Peyer's patch (tissue), 4 donors: ENCODE measurements at regions not wholly inside any gene's neighbourhood (a gene's known extent, or its start where the extent isn't known, plus 50 kb on each side); places are given as distances from the start of the nearest gene placed in this dataset.

Source experiments
- POLR2A ChIP-seq, 2 donors: fragments of 450-650 bp; IDR thresholded peaks; one replicate each; pipeline ENCODE4 v1.5.1; 2017; ENCODE audit warnings: antibody characterized with exemption in 2 of 2, mild to moderate bottlenecking in 2 of 2, moderate library complexity in 2 of 2
- TF ChIP-seq, protein P1 (sequence below), 6 experiments: fragments of 450-650 bp in 4 of 6; fragments of 200-600 bp in 2 of 6; sonication (generic) in 1 of 6; IDR thresholded peaks; one replicate each; pipeline ENCODE4 v1.5.1; 2017 to 2019; ENCODE audit warnings: antibody characterized with exemption in 6 of 6, mild to moderate bottlenecking in 3 of 6, moderate library complexity in 1 of 6

DNA sequence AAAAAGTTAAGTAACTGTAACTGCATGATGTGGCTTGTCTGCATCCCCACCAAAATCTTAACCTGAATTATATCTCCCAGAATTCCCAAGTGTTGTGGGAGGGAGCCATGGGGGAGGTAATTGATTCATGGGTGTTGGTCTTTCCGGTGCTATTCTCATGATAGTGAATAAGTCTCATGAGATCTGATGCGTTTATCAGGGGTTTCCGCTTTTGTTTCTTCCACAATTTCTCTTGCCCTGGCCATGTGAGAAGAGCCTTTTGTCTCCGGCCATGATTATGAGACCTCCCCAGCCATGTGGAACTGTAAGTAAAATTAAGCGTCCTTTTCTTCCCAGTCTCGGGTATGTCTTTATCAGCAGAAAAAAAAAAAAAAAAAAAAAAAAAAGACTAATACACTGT, 385.8 kb downstream of the SLITRK1 start:
- TF ChIP-seq, protein P1, sequence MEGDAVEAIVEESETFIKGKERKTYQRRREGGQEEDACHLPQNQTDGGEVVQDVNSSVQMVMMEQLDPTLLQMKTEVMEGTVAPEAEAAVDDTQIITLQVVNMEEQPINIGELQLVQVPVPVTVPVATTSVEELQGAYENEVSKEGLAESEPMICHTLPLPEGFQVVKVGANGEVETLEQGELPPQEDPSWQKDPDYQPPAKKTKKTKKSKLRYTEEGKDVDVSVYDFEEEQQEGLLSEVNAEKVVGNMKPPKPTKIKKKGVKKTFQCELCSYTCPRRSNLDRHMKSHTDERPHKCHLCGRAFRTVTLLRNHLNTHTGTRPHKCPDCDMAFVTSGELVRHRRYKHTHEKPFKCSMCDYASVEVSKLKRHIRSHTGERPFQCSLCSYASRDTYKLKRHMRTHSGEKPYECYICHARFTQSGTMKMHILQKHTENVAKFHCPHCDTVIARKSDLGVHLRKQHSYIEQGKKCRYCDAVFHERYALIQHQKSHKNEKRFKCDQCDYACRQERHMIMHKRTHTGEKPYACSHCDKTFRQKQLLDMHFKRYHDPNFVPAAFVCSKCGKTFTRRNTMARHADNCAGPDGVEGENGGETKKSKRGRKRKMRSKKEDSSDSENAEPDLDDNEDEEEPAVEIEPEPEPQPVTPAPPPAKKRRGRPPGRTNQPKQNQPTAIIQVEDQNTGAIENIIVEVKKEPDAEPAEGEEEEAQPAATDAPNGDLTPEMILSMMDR (IDR thresholded peaks at IDR 0.05), result no peak
- no peak for TF ChIP-seq POLR2A (IDR thresholded peaks at IDR 0.05)
